K562 (cell line): ENCODE measurements at regions not wholly inside any gene's neighbourhood (a gene's known extent, or its start where the extent isn't known, plus 50 kb on each side); places are given as distances from the start of the nearest gene placed in this dataset.
A peak's percentile ranks its signal among the peaks of the same experiment; 100 is the strongest.

Experiments used
- BHLHE40 ChIP-seq: IDR thresholded peaks from 2 replicates; pipeline ENCODE4 v1.6.1; 2011; ENCODE audit warnings: low read length, improper control_type of control experiment
- DMBX1 ChIP-seq: fragments of 250-450 bp; sonication (Bioruptor Pico); IDR thresholded peaks from 2 replicates; pipeline ENCODE4 v1.8.0; 2022; ENCODE audit warnings: inconsistent platforms, mild to moderate bottlenecking, moderate library complexity, borderline replicate concordance
- EHMT2 ChIP-seq: fragments of 450-650 bp; IDR thresholded peaks from 2 replicates; pipeline ENCODE4 v1.6.1; 2018; ENCODE audit warnings: antibody characterized with exemption
- FOSL1 ChIP-seq: fragments of 200-800 bp; sonication (Bioruptor generic); conservative IDR thresholded peaks from 2 replicates; pipeline ENCODE4 v1.6.1; 2016; ENCODE audit warnings: missing genetic modification characterization, missing compliant biosample characterization
- HMG20B ChIP-seq: fragments of 250-450 bp; sonication (Bioruptor Pico); IDR thresholded peaks from 2 replicates; pipeline ENCODE4 v1.5.0; 2021; ENCODE audit warnings: mild to moderate bottlenecking
- HNRNPK ChIP-seq: fragments of 200-400 bp; formaldehyde crosslinking; IDR thresholded peaks from one replicate; pipeline ENCODE4 v1.6.1; 2018; ENCODE audit warnings: mild to moderate bottlenecking, low read depth, low read length; ENCODE audit not compliant: poor library complexity, severe bottlenecking
- L3MBTL2 ChIP-seq: fragments of 450-650 bp; IDR thresholded peaks from 2 replicates; pipeline ENCODE4 v1.6.1; 2016; ENCODE audit warnings: mild to moderate bottlenecking, moderate library complexity
- MTA1 ChIP-seq: fragments of 450-650 bp; IDR thresholded peaks from 2 replicates; pipeline ENCODE4 v1.6.1; 2017; ENCODE audit warnings: borderline replicate concordance
- NFIC ChIP-seq: fragments of 450-650 bp; IDR thresholded peaks from 2 replicates; pipeline ENCODE4 v1.6.1; 2017; ENCODE audit warnings: mild to moderate bottlenecking, inconsistent platforms
- POLR2AphosphoS5 ChIP-seq: IDR thresholded peaks from 2 replicates; pipeline ENCODE4 v1.6.1; 2011; ENCODE audit warnings: mild to moderate bottlenecking, low read depth, low read length, moderate library complexity; ENCODE audit not compliant: control insufficient read depth, insufficient read depth
- POLR2G ChIP-seq: fragments of 200-400 bp; formaldehyde crosslinking; IDR thresholded peaks from 2 replicates; pipeline ENCODE4 v1.6.1; 2017; ENCODE audit warnings: low read depth, mild to moderate bottlenecking, antibody characterized with exemption, low read length, moderate library complexity
- RNF2 ChIP-seq: sonication (generic); IDR thresholded peaks from 2 replicates; pipeline ENCODE4 v1.6.1; 2016
- SIN3A ChIP-seq, 2 experiments: fragments of 150-350 bp in 1 of 2; IDR thresholded peaks; 2 replicates each; pipeline ENCODE4 v1.6.1; 2011 to 2016; ENCODE audit warnings: borderline replicate concordance in 2 of 2, low read depth in 2 of 2, low read length in 2 of 2, mild to moderate bottlenecking in 2 of 2, moderate library complexity in 2 of 2; ENCODE audit not compliant: control insufficient read depth in 1 of 2
- SIX5 ChIP-seq, 2 experiments: IDR thresholded peaks; 2 replicates each; pipeline ENCODE4 v1.6.1; 2011; ENCODE audit warnings: low read length in 2 of 2, borderline replicate concordance in 1 of 2, low read depth in 1 of 2, mild to moderate bottlenecking in 1 of 2, moderate library complexity in 1 of 2; ENCODE audit not compliant: insufficient read depth in 1 of 2
- SPI1 ChIP-seq: IDR thresholded peaks from 2 replicates; pipeline ENCODE4 v1.6.1; 2011; ENCODE audit warnings: low read depth, low read length, control low read depth, borderline replicate concordance
- TSC22D4 ChIP-seq: fragments of 450-650 bp; IDR thresholded peaks from 2 replicates; pipeline ENCODE4 v1.6.1; 2016; ENCODE audit warnings: missing genetic modification characterization, missing biosample characterization, control low read depth
- ZBTB1 ChIP-seq: sonication (generic); formaldehyde crosslinking; IDR thresholded peaks from 2 replicates; pipeline ENCODE4 v1.8.1; 2023; ENCODE audit warnings: missing genetic modification reagents, low read depth, mild to moderate bottlenecking, borderline replicate concordance
- ZC3H11A ChIP-seq: IDR thresholded peaks from 2 replicates; pipeline ENCODE4 v1.6.1; 2012; ENCODE audit warnings: low read depth, low read length, improper control_type of control experiment
- ZNF133 ChIP-seq: fragments of 250-450 bp; sonication (Bioruptor Pico); IDR thresholded peaks from 2 replicates; pipeline ENCODE4 v1.4.0; 2020; ENCODE audit warnings: mild to moderate bottlenecking
- ZNF277 ChIP-seq: fragments of 250-450 bp; sonication (Bioruptor Pico); IDR thresholded peaks from 2 replicates; pipeline ENCODE4 v1.8.0; 2022; ENCODE audit warnings: inconsistent platforms, mild to moderate bottlenecking, moderate library complexity, borderline replicate concordance
- ZNF282 ChIP-seq: sonication (generic); formaldehyde crosslinking; IDR thresholded peaks from 2 replicates; pipeline ENCODE4 v1.8.1; 2023; ENCODE audit warnings: missing genetic modification reagents
- TF ChIP-seq, protein P1 (sequence below): fragments of 450-650 bp; conservative IDR thresholded peaks from 2 replicates; pipeline ENCODE4 v1.6.1; 2016; ENCODE audit warnings: missing genetic modification characterization, low read depth, mild to moderate bottlenecking, control low read depth, missing compliant biosample characterization
- TF ChIP-seq, protein P2 (sequence below): fragments of 450-650 bp; IDR thresholded peaks from 2 replicates; pipeline ENCODE4 v1.6.1; 2016; ENCODE audit warnings: borderline replicate concordance
- TF ChIP-seq, protein P3 (sequence below): sonication (generic); formaldehyde crosslinking; IDR thresholded peaks from 2 replicates; pipeline ENCODE4 v1.8.0; 2022; ENCODE audit warnings: mild to moderate bottlenecking, missing genetic modification reagents, borderline replicate concordance

DNA sequence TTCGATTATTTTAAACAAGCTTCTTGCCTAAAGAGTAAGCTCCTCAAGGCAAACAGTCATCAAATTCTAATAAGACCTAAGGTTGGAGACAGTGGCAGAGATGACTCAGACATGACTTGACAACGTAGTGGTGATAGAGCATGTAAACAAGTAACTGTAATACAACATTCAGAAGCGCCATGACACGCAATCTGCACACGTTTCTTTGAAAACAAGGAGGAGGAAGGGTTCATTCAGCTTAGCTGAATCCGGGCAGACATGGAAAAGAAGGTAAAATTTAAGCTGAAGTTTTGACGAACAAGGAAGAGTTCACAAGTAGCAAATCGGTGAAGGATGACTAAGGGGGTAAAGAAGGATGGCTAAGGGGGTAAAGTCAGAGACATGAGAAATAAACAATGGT lies 152.4 kb upstream of the ZC3H12C start (continued):
- TF ChIP-seq ZC3H11A (no peak), NFIC (no peak), SPI1 (no peak), ZNF282 (CRISPR knock-in tag) (no peak), L3MBTL2 (peak; percentile 52), FOSL1 (tag) (peak; percentile 98), HNRNPK (no peak), EHMT2 (peak; percentile 85), MTA1 (no peak), ZNF133 (CRISPR knock-in tag) (no peak), SIX5 (IDR thresholded peaks at IDR 0.05; ENCODE audit: borderline replicate concordance in 1 of 2, insufficient read depth in 1 of 2, low read depth in 1 of 2, low read length in 2 of 2) (no peak), POLR2G (no peak), DMBX1 (CRISPR knock-in tag) (no peak), ZBTB1 (CRISPR knock-in tag) (no peak), BHLHE40 (0 out of 2 replicates have a peak, but pooled peaks have one; percentile 40), SIN3A (IDR thresholded peaks at IDR 0.05; ENCODE audit: borderline replicate concordance in 2 of 2, control insufficient read depth in 1 of 2, low read depth in 2 of 2, low read length in 2 of 2) (no peak), RNF2 (no peak), POLR2AphosphoS5 (no peak), HMG20B (CRISPR knock-in tag) (no peak), TSC22D4 (tag) (no peak), ZNF277 (no peak)
- TF ChIP-seq, protein P1, sequence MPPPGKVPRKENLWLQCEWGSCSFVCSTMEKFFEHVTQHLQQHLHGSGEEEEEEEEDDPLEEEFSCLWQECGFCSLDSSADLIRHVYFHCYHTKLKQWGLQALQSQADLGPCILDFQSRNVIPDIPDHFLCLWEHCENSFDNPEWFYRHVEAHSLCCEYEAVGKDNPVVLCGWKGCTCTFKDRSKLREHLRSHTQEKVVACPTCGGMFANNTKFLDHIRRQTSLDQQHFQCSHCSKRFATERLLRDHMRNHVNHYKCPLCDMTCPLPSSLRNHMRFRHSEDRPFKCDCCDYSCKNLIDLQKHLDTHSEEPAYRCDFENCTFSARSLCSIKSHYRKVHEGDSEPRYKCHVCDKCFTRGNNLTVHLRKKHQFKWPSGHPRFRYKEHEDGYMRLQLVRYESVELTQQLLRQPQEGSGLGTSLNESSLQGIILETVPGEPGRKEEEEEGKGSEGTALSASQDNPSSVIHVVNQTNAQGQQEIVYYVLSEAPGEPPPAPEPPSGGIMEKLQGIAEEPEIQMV (tag) = no peak
- TF ChIP-seq, protein P2, sequence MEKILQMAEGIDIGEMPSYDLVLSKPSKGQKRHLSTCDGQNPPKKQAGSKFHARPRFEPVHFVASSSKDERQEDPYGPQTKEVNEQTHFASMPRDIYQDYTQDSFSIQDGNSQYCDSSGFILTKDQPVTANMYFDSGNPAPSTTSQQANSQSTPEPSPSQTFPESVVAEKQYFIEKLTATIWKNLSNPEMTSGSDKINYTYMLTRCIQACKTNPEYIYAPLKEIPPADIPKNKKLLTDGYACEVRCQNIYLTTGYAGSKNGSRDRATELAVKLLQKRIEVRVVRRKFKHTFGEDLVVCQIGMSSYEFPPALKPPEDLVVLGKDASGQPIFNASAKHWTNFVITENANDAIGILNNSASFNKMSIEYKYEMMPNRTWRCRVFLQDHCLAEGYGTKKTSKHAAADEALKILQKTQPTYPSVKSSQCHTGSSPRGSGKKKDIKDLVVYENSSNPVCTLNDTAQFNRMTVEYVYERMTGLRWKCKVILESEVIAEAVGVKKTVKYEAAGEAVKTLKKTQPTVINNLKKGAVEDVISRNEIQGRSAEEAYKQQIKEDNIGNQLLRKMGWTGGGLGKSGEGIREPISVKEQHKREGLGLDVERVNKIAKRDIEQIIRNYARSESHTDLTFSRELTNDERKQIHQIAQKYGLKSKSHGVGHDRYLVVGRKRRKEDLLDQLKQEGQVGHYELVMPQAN = no peak
- TF ChIP-seq, protein P3, sequence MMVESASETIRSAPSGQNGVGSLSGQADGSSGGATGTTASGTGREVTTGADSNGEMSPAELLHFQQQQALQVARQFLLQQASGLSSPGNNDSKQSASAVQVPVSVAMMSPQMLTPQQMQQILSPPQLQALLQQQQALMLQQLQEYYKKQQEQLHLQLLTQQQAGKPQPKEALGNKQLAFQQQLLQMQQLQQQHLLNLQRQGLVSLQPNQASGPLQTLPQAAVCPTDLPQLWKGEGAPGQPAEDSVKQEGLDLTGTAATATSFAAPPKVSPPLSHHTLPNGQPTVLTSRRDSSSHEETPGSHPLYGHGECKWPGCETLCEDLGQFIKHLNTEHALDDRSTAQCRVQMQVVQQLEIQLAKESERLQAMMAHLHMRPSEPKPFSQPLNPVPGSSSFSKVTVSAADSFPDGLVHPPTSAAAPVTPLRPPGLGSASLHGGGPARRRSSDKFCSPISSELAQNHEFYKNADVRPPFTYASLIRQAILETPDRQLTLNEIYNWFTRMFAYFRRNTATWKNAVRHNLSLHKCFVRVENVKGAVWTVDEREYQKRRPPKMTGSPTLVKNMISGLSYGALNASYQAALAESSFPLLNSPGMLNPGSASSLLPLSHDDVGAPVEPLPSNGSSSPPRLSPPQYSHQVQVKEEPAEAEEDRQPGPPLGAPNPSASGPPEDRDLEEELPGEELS (CRISPR knock-in tag) = no peak
